ENCODE measurements at regions not wholly inside any gene's neighbourhood (a gene's known extent, or its start where the extent isn't known, plus 50 kb on each side); places are given as distances from the start of the nearest gene placed in this dataset.

DNA sequence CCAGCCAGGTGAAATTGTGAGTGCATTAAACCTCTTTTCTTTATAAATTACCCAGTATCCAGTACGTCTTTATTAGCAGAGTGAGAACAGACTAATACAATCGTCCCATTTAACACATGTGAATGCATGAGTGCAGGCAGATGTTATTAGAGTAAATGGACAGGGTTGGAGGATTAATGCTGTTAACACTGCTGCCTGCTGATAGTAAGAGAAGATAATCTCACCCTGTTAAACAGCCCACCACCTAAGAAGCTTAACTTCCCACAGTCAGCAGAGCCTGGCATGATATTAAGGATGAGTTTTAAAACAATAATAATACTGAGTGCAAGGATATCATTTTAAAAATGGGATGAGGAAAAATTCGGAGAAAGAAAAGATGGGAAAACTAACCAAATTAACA is 181.4 kb upstream of the LHX8 start:
- no peak overlapping the region for H2AFZ ChIP-seq (ENCODE audit: low read depth, low read length, poor library complexity, severe bottlenecking)
- no peaks in the 10 kb centered on the region for H3K9me3 ChIP-seq (ENCODE audit: control insufficient read depth in 1 of 2, insufficient read depth in 1 of 2, low read depth in 1 of 2, low read length in 2 of 2)
- H4K20me1 ChIP-seq (ENCODE audit: insufficient read depth), result no peaks in the 10 kb centered on the region; the same call in 1 of the 2 replicates
- intact Hi-C loops (cut with micrococcal nuclease), result no loop called here
- H3K27ac ChIP-seq (ENCODE audit: low read depth, low read length), result no peak overlapping the region
- BruUV-seq (replicated peaks), result no TSS peak
- no peaks in the 10 kb centered on the region for H3K9me2 ChIP-seq (ENCODE audit: insufficient read depth)
- no peak overlapping the region for H3K4me2 ChIP-seq (ENCODE audit: low read length)
- no peaks in the 10 kb centered on the region for H3K4me1 ChIP-seq (ENCODE audit: control insufficient read depth in 1 of 2, insufficient read depth in 2 of 2, low read length in 2 of 2)
- TF ChIP-seq JUND (IDR thresholded peaks at IDR 0.05) (no peak), FOSL1 (IDR thresholded peaks at IDR 0.05; ENCODE audit: low read depth) (no peak), SP1 (IDR thresholded peaks at IDR 0.05; ENCODE audit: low read depth) (no peak), SRF (IDR thresholded peaks at IDR 0.05; ENCODE audit: low read depth) (no peak), RAD21 (IDR thresholded peaks at IDR 0.05; ENCODE audit: low read depth) (no peak), EZH2 (IDR thresholded peaks at IDR 0.05) (no peak), ATF3 (IDR thresholded peaks at IDR 0.05) (no peak), ELF1 (IDR thresholded peaks at IDR 0.05; ENCODE audit: borderline replicate concordance, low read depth) (no peak), ZFX (IDR thresholded peaks at IDR 0.05) (no peak), EZH2phosphoT487 (IDR thresholded peaks at IDR 0.05; ENCODE audit: borderline replicate concordance) (no peak), ZNF274 (IDR thresholded peaks at IDR 0.05; ENCODE audit: low read depth, low read length) (no peak), CBX3 (IDR thresholded peaks at IDR 0.05; ENCODE audit: low read depth) (no peak), POLR2AphosphoS5 (IDR thresholded peaks at IDR 0.05; ENCODE audit: low read depth, low read length) (no peak), EGR1 (IDR thresholded peaks at IDR 0.05; ENCODE audit: low read depth) (no peak), CEBPB (IDR thresholded peaks at IDR 0.05; ENCODE audit: low read depth) (no peak), TCF7L2 (IDR thresholded peaks at IDR 0.05; ENCODE audit: borderline replicate concordance, extremely low read depth, insufficient read depth, insufficient read length) (no peak), REST (IDR thresholded peaks at IDR 0.05; ENCODE audit: low read depth) (no peak), POLR2A (IDR thresholded peaks at IDR 0.05; ENCODE audit: borderline replicate concordance, extremely low read depth, insufficient read depth, insufficient read length) (no peak)
- TF ChIP-seq, protein P1, sequence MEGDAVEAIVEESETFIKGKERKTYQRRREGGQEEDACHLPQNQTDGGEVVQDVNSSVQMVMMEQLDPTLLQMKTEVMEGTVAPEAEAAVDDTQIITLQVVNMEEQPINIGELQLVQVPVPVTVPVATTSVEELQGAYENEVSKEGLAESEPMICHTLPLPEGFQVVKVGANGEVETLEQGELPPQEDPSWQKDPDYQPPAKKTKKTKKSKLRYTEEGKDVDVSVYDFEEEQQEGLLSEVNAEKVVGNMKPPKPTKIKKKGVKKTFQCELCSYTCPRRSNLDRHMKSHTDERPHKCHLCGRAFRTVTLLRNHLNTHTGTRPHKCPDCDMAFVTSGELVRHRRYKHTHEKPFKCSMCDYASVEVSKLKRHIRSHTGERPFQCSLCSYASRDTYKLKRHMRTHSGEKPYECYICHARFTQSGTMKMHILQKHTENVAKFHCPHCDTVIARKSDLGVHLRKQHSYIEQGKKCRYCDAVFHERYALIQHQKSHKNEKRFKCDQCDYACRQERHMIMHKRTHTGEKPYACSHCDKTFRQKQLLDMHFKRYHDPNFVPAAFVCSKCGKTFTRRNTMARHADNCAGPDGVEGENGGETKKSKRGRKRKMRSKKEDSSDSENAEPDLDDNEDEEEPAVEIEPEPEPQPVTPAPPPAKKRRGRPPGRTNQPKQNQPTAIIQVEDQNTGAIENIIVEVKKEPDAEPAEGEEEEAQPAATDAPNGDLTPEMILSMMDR (IDR thresholded peaks at IDR 0.05 in 2 of 3, conservative IDR thresholded peaks at IDR 0.05 in 1 of 3; ENCODE audit: borderline replicate concordance in 1 of 3, insufficient read depth in 1 of 3, low read depth in 2 of 3, low read length in 2 of 3), result no peak
- no peak overlapping the region for H3K9ac ChIP-seq (ENCODE audit: low read length)
- H3K36me3 ChIP-seq (ENCODE audit: control insufficient read depth in 1 of 2, insufficient read depth in 2 of 2, low read length in 2 of 2), result no peaks in the 10 kb centered on the region; a peak in 1 of 4 replicates
- DNase-seq (ENCODE audit: low read depth, low spot score), result no peak
- ChIA-PET RAD21 (ENCODE audit: low non-redundant PET in 1 of 2, low total read pairs in 2 of 2, uncharacterized antibody in 2 of 2, unreplicated experiment in 2 of 2) (no interaction called here), CTCF (no interaction called here), POLR2A (no interaction called here)
- ATAC-seq, result no peak
- no peak overlapping the region for H3K4me3 ChIP-seq (replicated peaks in 1 of 2; ENCODE audit: low read depth in 1 of 2, low read length in 2 of 2)
- H3K79me2 ChIP-seq (ENCODE audit: insufficient read depth, low read length), result no peaks in the 10 kb centered on the region
- no peaks in the 10 kb centered on the region; the same call in 1 of the 2 replicates for H3K27me3 ChIP-seq (ENCODE audit: insufficient read depth, low read length)

All from HCT116 (cell line).